ENCODE measurements at regions not wholly inside any gene's neighbourhood (a gene's known extent, or its start where the extent isn't known, plus 50 kb on each side); places are given as distances from the start of the nearest gene placed in this dataset.
A peak's percentile ranks its signal among the peaks of the same experiment; 100 is the strongest.
"Not testable (repeated sequence)": the region's sequence is repeated elsewhere in the genome, so short reads cannot be mapped to it uniquely, and the experiment has no call there.

- DNase-seq, result no peak
Observed at GRCh38 chr3:164927728-164928127, 150.6 kb downstream of the SI start.

GRCh38 chr3:164918905-164919304, 159.4 kb downstream of the SI start:
- no peak for DNase-seq

- DNase-seq, result no peak
Observed at GRCh38 chr3:164912916-164913315, 165.4 kb downstream of the SI start.

- DNase-seq, result no peak
Observed at GRCh38 chr3:164903820-164904451, 174.4 kb downstream of the SI start.

- DNase-seq, result no peak
Observed at GRCh38 chr3:164897342-164897741, 181.0 kb downstream of the SI start.

- no peak for DNase-seq
Observed at GRCh38 chr3:164890061-164890460, 188.2 kb downstream of the SI start.

- no peak for DNase-seq
Observed at GRCh38 chr3:164883171-164883570, 195.1 kb downstream of the SI start.

- DNase-seq, result no peak
Observed at GRCh38 chr3:164879201-164879600, 199.1 kb downstream of the SI start.

GRCh38 chr3:164864454-164864853, 213.8 kb downstream of the SI start:
- no peak for DNase-seq

- DNase-seq, result no peak
Observed at GRCh38 chr3:164852866-164853265, 225.4 kb downstream of the SI start.

GRCh38 chr3:164851905-164852304, 226.4 kb downstream of the SI start:
- no peak for DNase-seq

GRCh38 chr3:164851204-164851603, 227.1 kb downstream of the SI start:
- no peak for DNase-seq

GRCh38 chr3:164848923-164849322, 229.4 kb downstream of the SI start:
- DNase-seq, result no peak

GRCh38 chr3:164845739-164846138, 232.6 kb downstream of the SI start:
- DNase-seq, result no peak

GRCh38 chr3:164832216-164832615, 246.1 kb downstream of the SI start:
- no peak for DNase-seq

GRCh38 chr3:164818318-164818717, 260.0 kb downstream of the SI start:
- no peak for DNase-seq

GRCh38 chr3:164814106-164814505, 264.2 kb downstream of the SI start:
- DNase-seq, result no peak

GRCh38 chr3:164812042-164812441, 266.3 kb downstream of the SI start:
- no peak for DNase-seq

GRCh38 chr3:164806188-164806587, 272.1 kb downstream of the SI start:
- peak in 1 of 2 experiments; percentile 21 for DNase-seq

GRCh38 chr3:164794099-164794498, 284.2 kb downstream of the SI start:
- no peak for DNase-seq

- DNase-seq, result no peak
Observed at GRCh38 chr3:164791263-164791662, 287.0 kb downstream of the SI start.

GRCh38 chr3:164784407-164784806, 293.9 kb downstream of the SI start:
- DNase-seq, result not testable (repeated sequence)

GRCh38 chr3:164781755-164782154, 296.5 kb downstream of the SI start:
- DNase-seq, result no peak

- no peak for DNase-seq
Observed at GRCh38 chr3:164779816-164780215, 298.5 kb downstream of the SI start.

- no peak for DNase-seq
Observed at GRCh38 chr3:164752812-164753211, 325.5 kb downstream of the SI start.

- no peak for DNase-seq
Observed at GRCh38 chr3:164748626-164749025, 329.7 kb downstream of the SI start.

All from SW 1271 (cell line).